GM23338 (cell line): ENCODE measurements at regions not wholly inside any gene's neighbourhood (a gene's known extent, or its start where the extent isn't known, plus 50 kb on each side); places are given as distances from the start of the nearest gene placed in this dataset.

Experiments used
- ATAC-seq: fragments of 200-7000 bp; cut with Tn5 transposase; 3 replicates; pipeline ENCODE4 v1.9.1; 2020
- DNase-seq: peaks from one replicate; pipeline ENCODE4 v3.0.0-alpha.2; 2015; ENCODE audit warnings: low spot score
- H2AFZ ChIP-seq: fragments of 200-600 bp; sonication (generic); 2 replicates; pipeline ENCODE4 v1.8.0; 2016; ENCODE audit warnings: antibody characterized with exemption, mild to moderate bottlenecking, moderate library complexity
- H3F3A ChIP-seq: fragments of 200-600 bp; sonication (generic); replicated peaks from 2 replicates; pipeline ENCODE4 v1.8.0; 2017; ENCODE audit warnings: antibody characterized with exemption, mixed run types, low read depth
- H3K27ac ChIP-seq: fragments of 200-600 bp; sonication (generic); 2 replicates; pipeline ENCODE4 v1.6.1; 2016; ENCODE audit warnings: low read depth
- H3K27me3 ChIP-seq: fragments of 200-600 bp; sonication (generic); 2 replicates; pipeline ENCODE4 v1.8.0; 2016; ENCODE audit warnings: mild to moderate bottlenecking, mixed run types, moderate library complexity; ENCODE audit not compliant: insufficient read depth
- H3K36me3 ChIP-seq: fragments of 200-600 bp; sonication (generic); 2 replicates; pipeline ENCODE4 v1.8.0; 2016; ENCODE audit warnings: mild to moderate bottlenecking; ENCODE audit not compliant: insufficient read depth
- H3K4me1 ChIP-seq: fragments of 200-600 bp; sonication (generic); 2 replicates; pipeline ENCODE4 v1.8.0; 2016; ENCODE audit warnings: mild to moderate bottlenecking, moderate library complexity; ENCODE audit not compliant: insufficient read depth
- H3K4me2 ChIP-seq: fragments of 200-600 bp; sonication (generic); 2 replicates; pipeline ENCODE4 v1.7.1; 2017; ENCODE audit warnings: mixed run types
- H3K4me3 ChIP-seq: fragments of 200-600 bp; sonication (generic); 2 replicates; pipeline ENCODE4 v1.6.1; 2016; ENCODE audit warnings: mixed run types
- H3K79me2 ChIP-seq: fragments of 200-600 bp; sonication (generic); replicated peaks from 2 replicates; pipeline ENCODE4 v1.8.0; 2017; ENCODE audit warnings: mild to moderate bottlenecking; ENCODE audit not compliant: insufficient read depth
- H3K9me2 ChIP-seq: fragments of 200-600 bp; sonication (generic); 2 replicates; pipeline ENCODE4 v1.8.0; 2017; ENCODE audit not compliant: insufficient read depth
- H4K20me1 ChIP-seq: fragments of 200-600 bp; sonication (generic); replicated peaks from 2 replicates; pipeline ENCODE4 v1.8.0; 2017; ENCODE audit warnings: mild to moderate bottlenecking; ENCODE audit not compliant: insufficient read depth
- H3K27ac Mint-ChIP-seq: 2 replicates; pipeline ENCODE4 v1.8.0; 2020; ENCODE audit warnings: inconsistent platforms, mild to moderate bottlenecking, moderate library complexity, mixed read lengths
- H3K27me3 Mint-ChIP-seq: 3 replicates; pipeline ENCODE4 v1.8.0; 2022; ENCODE audit warnings: low read depth, mild to moderate bottlenecking, moderate library complexity, mixed read lengths, inconsistent platforms; ENCODE audit not compliant: insufficient read depth, poor library complexity
- H3K36me3 Mint-ChIP-seq: 3 replicates; pipeline ENCODE4 v1.8.0; 2021; ENCODE audit warnings: low read depth, mild to moderate bottlenecking, inconsistent platforms, moderate library complexity, mixed read lengths
- H3K4me1 Mint-ChIP-seq: 3 replicates; pipeline ENCODE4 v1.8.0; 2020; ENCODE audit warnings: mild to moderate bottlenecking, inconsistent platforms, mixed read lengths
- H3K4me3 Mint-ChIP-seq: 3 replicates; pipeline ENCODE4 v1.8.0; 2021; ENCODE audit warnings: moderate library complexity, mild to moderate bottlenecking, inconsistent platforms, mixed read lengths
- H3K9me3 Mint-ChIP-seq: 3 replicates; pipeline ENCODE4 v1.8.0; 2020; ENCODE audit warnings: moderate library complexity, mild to moderate bottlenecking, inconsistent platforms, mixed read lengths
- CREB1 ChIP-seq: fragments of 250-450 bp; sonication (Bioruptor Pico); IDR thresholded peaks from 2 replicates; pipeline ENCODE4 v1.5.0; 2020; ENCODE audit warnings: low read depth, mild to moderate bottlenecking, moderate library complexity
- CTCF ChIP-seq, 2 experiments: fragments of 200-600 bp in 1 of 2; sonication (generic) in 1 of 2; conservative IDR thresholded peaks; 2 replicates each; pipeline versions ENCODE4 v1.5.1 to v1.6.1; 2016 to 2017; ENCODE audit warnings: antibody characterized with exemption in 2 of 2, low read depth in 2 of 2, mild to moderate bottlenecking in 2 of 2, moderate library complexity in 1 of 2
- EZH2 ChIP-seq: fragments of 200-600 bp; sonication (generic); IDR thresholded peaks from one replicate; pipeline ENCODE4 v1.8.0; 2017; ENCODE audit warnings: antibody characterized with exemption, mild to moderate bottlenecking, low read depth; ENCODE audit not compliant: unreplicated experiment
- EZH2phosphoT487 ChIP-seq: fragments of 200-600 bp; sonication (generic); IDR thresholded peaks from one replicate; pipeline ENCODE4 v1.8.1; 2018; ENCODE audit warnings: antibody characterized with exemption; ENCODE audit not compliant: unreplicated experiment
- JUNB ChIP-seq: IDR thresholded peaks from one replicate; pipeline ENCODE4 v1.6.1; 2016; ENCODE audit warnings: antibody characterized with exemption; ENCODE audit not compliant: unreplicated experiment
- NANOG ChIP-seq: IDR thresholded peaks from 2 replicates; pipeline ENCODE4 v1.6.1; 2016; ENCODE audit warnings: antibody characterized with exemption, borderline replicate concordance
- POLR2AphosphoS5 ChIP-seq: IDR thresholded peaks from 2 replicates; pipeline ENCODE4 v1.6.1; 2016; ENCODE audit warnings: antibody characterized with exemption, low read depth
- REST ChIP-seq: IDR thresholded peaks from one replicate; pipeline ENCODE4 v1.6.1; 2018; ENCODE audit warnings: antibody characterized with exemption; ENCODE audit not compliant: unreplicated experiment
- STAT1 ChIP-seq: IDR thresholded peaks from one replicate; pipeline ENCODE4 v1.6.1; 2016; ENCODE audit warnings: antibody characterized with exemption; ENCODE audit not compliant: unreplicated experiment
- ZNF114 ChIP-seq: fragments of 250-450 bp; sonication (Bioruptor Pico); IDR thresholded peaks from 2 replicates; pipeline ENCODE4 v1.5.0; 2020; ENCODE audit warnings: mild to moderate bottlenecking, moderate library complexity
- ZNF331 ChIP-seq: fragments of 250-450 bp; sonication (Bioruptor Pico); IDR thresholded peaks from 2 replicates; pipeline ENCODE4 v1.5.0; 2020; ENCODE audit warnings: low read depth, mild to moderate bottlenecking, moderate library complexity
- TF ChIP-seq, protein P1 (sequence below): IDR thresholded peaks from 2 replicates; pipeline ENCODE4 v1.6.1; 2016; ENCODE audit warnings: antibody characterized with exemption
- TF ChIP-seq, protein P2 (sequence below): fragments of 250-450 bp; sonication (Bioruptor Pico); IDR thresholded peaks from 2 replicates; pipeline ENCODE4 v1.5.0; 2020; ENCODE audit warnings: mild to moderate bottlenecking, moderate library complexity

DNA sequence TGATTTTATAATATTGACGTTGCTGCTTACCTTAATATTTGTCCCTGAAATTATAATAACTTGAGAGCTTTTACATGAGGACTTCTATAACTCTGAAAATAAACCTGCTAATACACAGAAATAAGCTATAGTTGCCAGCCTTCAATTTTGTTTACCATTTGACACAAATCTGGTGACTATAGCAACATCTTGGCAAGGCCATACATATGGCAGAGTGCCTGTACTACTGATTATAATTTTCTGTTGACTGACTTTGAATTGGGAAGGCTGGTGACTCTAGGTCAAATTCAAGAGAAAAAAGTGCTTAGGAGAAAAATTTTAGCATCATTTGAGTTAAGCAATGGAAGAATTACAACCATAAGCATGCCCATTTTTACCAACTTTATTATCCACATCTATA, 581.4 kb upstream of the PTPRD start:
- Mint-ChIP-seq H3K4me1 (peaks cover 3% of the 10 kb centered on the region; the same call in 2 of the 3 replicates), H3K4me3 (no peak overlapping the region), H3K27me3 (no peaks in the 10 kb centered on the region), H3K27ac (no peak overlapping the region), H3K9me3 (peaks cover 12% of the 10 kb centered on the region), H3K36me3 (peaks cover 12% of the 10 kb centered on the region)
- no peak for TF ChIP-seq ZNF331 (CRISPR knock-in tag)
- TF ChIP-seq JUNB = no peak
- TF ChIP-seq ZNF114 = no peak
- TF ChIP-seq POLR2AphosphoS5 = no peak
- no peak for TF ChIP-seq CTCF (conservative IDR thresholded peaks at IDR 0.05; ENCODE audit: low read depth in 2 of 2)
- TF ChIP-seq, protein P1, sequence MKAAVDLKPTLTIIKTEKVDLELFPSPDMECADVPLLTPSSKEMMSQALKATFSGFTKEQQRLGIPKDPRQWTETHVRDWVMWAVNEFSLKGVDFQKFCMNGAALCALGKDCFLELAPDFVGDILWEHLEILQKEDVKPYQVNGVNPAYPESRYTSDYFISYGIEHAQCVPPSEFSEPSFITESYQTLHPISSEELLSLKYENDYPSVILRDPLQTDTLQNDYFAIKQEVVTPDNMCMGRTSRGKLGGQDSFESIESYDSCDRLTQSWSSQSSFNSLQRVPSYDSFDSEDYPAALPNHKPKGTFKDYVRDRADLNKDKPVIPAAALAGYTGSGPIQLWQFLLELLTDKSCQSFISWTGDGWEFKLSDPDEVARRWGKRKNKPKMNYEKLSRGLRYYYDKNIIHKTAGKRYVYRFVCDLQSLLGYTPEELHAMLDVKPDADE = no peak
- TF ChIP-seq NANOG = no peak
- no peak for TF ChIP-seq EZH2
- TF ChIP-seq CREB1 (CRISPR knock-in tag) = no peak
- TF ChIP-seq REST = no peak
- no peak for TF ChIP-seq STAT1
- TF ChIP-seq, protein P2, sequence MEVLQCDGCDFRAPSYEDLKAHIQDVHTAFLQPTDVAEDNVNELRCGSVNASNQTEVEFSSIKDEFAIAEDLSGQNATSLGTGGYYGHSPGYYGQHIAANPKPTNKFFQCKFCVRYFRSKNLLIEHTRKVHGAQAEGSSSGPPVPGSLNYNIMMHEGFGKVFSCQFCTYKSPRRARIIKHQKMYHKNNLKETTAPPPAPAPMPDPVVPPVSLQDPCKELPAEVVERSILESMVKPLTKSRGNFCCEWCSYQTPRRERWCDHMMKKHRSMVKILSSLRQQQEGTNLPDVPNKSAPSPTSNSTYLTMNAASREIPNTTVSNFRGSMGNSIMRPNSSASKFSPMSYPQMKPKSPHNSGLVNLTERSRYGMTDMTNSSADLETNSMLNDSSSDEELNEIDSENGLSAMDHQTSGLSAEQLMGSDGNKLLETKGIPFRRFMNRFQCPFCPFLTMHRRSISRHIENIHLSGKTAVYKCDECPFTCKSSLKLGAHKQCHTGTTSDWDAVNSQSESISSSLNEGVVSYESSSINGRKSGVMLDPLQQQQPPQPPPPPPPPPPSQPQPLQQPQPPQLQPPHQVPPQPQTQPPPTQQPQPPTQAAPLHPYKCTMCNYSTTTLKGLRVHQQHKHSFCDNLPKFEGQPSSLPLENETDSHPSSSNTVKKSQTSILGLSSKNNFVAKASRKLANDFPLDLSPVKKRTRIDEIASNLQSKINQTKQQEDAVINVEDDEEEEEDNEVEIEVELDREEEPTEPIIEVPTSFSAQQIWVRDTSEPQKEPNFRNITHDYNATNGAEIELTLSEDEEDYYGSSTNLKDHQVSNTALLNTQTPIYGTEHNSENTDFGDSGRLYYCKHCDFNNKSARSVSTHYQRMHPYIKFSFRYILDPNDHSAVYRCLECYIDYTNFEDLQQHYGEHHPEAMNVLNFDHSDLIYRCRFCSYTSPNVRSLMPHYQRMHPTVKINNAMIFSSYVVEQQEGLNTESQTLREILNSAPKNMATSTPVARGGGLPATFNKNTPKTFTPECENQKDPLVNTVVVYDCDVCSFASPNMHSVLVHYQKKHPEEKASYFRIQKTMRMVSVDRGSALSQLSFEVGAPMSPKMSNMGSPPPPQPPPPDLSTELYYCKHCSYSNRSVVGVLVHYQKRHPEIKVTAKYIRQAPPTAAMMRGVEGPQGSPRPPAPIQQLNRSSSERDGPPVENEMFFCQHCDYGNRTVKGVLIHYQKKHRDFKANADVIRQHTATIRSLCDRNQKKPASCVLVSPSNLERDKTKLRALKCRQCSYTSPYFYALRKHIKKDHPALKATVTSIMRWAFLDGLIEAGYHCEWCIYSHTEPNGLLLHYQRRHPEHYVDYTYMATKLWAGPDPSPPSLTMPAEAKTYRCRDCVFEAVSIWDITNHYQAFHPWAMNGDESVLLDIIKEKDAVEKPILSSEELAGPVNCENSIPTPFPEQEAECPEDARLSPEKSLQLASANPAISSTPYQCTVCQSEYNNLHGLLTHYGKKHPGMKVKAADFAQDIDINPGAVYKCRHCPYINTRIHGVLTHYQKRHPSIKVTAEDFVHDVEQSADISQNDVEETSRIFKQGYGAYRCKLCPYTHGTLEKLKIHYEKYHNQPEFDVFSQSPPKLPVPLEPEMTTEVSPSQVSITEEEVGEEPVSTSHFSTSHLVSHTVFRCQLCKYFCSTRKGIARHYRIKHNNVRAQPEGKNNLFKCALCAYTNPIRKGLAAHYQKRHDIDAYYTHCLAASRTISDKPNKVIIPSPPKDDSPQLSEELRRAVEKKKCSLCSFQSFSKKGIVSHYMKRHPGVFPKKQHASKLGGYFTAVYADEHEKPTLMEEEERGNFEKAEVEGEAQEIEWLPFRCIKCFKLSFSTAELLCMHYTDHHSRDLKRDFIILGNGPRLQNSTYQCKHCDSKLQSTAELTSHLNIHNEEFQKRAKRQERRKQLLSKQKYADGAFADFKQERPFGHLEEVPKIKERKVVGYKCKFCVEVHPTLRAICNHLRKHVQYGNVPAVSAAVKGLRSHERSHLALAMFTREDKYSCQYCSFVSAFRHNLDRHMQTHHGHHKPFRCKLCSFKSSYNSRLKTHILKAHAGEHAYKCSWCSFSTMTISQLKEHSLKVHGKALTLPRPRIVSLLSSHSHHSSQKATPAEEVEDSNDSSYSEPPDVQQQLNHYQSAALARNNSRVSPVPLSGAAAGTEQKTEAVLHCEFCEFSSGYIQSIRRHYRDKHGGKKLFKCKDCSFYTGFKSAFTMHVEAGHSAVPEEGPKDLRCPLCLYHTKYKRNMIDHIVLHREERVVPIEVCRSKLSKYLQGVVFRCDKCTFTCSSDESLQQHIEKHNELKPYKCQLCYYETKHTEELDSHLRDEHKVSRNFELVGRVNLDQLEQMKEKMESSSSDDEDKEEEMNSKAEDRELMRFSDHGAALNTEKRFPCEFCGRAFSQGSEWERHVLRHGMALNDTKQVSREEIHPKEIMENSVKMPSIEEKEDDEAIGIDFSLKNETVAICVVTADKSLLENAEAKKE (CRISPR knock-in tag) = no peak
- no peak for TF ChIP-seq EZH2phosphoT487
- Histone ChIP-seq H3K4me1 (peaks cover 5% of the 10 kb centered on the region; the same call in 1 of the 2 replicates), H4K20me1 (no peaks in the 10 kb centered on the region), H3K4me3 (no peak overlapping the region), H3K36me3 (no peaks in the 10 kb centered on the region), H3K79me2 (no peaks in the 10 kb centered on the region), H3K27ac (no peak overlapping the region), H3K9me2 (peaks cover 4% of the 10 kb centered on the region; the same call in 1 of the 2 replicates), H3F3A (no peaks in the 10 kb centered on the region), H3K27me3 (no peaks in the 10 kb centered on the region), H2AFZ (no peak overlapping the region), H3K4me2 (no peak overlapping the region)
- ATAC-seq (no peak), DNase-seq (no peak)
